GM12874 (cell line): ENCODE measurements at regions not wholly inside any gene's neighbourhood (a gene's known extent, or its start where the extent isn't known, plus 50 kb on each side); places are given as distances from the start of the nearest gene placed in this dataset.

Experiments used
- CTCF ChIP-seq: IDR thresholded peaks from 2 replicates; pipeline ENCODE4 v1.5.1; 2011; ENCODE audit warnings: low read depth, mild to moderate bottlenecking, control low read depth, low read length, moderate library complexity; ENCODE audit not compliant: insufficient read depth

GRCh38 chr18:2169656-2170055 is 401.6 kb downstream of the METTL4 start:
- no peak for TF ChIP-seq CTCF

- TF ChIP-seq CTCF = no peak
Observed at GRCh38 chr18:2171840-2172625, 399.3 kb downstream of the METTL4 start.

- TF ChIP-seq CTCF = no peak
Observed at GRCh38 chr18:2172881-2173280, 398.4 kb downstream of the METTL4 start.

- no peak for TF ChIP-seq CTCF
Observed at GRCh38 chr18:2173486-2173885, 397.8 kb downstream of the METTL4 start.

GRCh38 chr18:2178036-2178435 is 393.3 kb downstream of the METTL4 start:
- no peak for TF ChIP-seq CTCF

GRCh38 chr18:2179498-2180183 is 391.7 kb downstream of the METTL4 start:
- no peak for TF ChIP-seq CTCF

DNA sequence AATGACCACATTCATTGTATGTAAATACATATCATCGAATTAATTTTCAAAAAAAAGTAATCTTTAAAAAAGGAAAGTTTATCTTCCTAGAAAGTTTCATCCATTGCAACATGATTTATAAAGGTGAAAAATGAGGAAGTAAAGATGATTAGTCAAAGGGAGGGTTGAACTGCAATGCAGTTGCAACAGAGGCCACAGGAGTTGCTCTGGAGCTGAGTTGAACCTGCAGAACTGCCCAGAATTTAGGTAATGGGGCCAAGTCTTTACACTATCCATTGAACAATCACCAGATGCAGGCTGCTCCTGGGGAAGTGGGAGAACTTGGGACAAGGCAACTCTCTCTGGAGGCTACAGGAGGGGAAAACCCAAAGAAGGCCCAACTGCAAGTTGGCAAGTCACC is 390.7 kb downstream of the METTL4 start:
- no peak for TF ChIP-seq CTCF
